Erythroblast (primary cell): ENCODE measurements at regions not wholly inside any gene's neighbourhood (a gene's known extent, or its start where the extent isn't known, plus 50 kb on each side); places are given as distances from the start of the nearest gene placed in this dataset.
A peak's percentile ranks its signal among the peaks of the same experiment; 100 is the strongest.
"Not testable (repeated sequence)": the region's sequence is repeated elsewhere in the genome, so short reads cannot be mapped to it uniquely, and the experiment has no call there.

Experiments used
- DNase-seq, 2 experiments: peaks; one replicate each; lab custom pipeline; 2025; lab: John Stamatoyannopoulos, UW

DNA sequence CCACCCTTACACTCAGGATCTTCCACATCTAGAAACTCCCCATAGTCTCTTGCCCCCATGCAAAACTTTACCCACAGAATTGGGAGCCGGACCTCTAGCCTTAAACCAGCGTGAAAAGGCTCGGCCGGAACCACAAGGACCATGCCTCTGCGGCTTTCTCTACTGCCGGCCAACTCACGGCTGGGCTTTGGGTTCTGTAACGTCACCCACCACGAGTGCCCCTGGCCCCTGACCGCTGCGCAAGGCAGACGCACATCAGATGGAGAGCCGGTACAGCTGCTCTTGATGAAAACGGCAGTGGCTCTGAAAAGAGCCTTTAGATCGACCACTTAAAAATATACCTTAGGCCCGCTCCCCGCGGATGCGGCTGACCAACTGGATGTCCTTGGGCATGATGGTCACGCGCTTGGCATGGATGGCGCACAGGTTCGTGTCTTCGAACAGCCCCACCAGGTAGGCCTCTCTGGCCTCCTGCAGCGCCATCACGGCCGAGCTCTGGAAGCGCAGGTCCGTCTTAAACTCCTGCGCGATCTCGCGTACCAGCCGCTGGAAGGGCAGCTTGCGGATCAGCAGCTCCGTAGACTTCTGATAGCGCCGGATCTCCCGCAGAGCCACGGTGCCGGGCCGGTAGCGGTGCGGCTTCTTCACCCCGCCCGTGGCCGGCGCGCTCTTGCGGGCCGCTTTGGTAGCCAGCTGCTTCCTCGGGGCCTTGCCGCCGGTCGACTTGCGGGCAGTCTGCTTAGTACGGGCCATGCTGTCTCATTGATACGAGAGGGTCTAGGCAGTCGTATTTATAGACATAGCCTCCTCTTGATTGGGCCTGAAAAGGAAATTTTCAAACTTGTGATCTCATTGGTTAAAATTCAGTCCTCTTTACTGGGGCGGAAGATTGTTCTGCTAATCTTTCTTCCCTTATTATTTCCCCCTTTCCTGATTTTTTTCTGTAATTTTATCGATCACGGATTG is 66.3 kb downstream of the FAM72C start:
- not testable (repeated sequence) for DNase-seq

GRCh38 chr1:143904622-143904979 is 67.2 kb downstream of the FAM72C start:
- not testable (repeated sequence) for DNase-seq

- not testable (repeated sequence) for DNase-seq
Observed at GRCh38 chr1:143903899-143904621, 67.7 kb downstream of the FAM72C start.

DNA sequence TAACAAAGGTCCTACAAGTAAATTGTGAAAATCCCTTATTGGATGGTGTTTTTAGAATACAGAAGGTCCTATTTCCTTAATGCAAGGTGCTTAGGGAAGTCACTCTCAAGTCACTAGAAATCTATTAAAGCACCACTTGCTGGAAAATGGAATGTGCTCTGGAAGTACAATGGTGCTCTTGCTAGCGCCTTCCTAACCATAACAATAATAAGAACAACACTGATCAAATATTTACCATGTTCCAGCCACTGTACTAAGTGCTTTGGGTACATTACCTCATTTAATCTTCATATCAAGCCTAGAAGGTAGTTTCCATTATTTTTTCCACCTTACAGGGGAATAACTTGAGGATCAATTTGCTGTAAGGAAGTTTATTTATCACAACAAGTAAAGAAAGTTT is 75.4 kb downstream of the FAM72C start:
- DNase-seq: not testable (repeated sequence)

GRCh38 chr1:143884932-143885574 is 86.7 kb downstream of the FAM72C start:
- peak; percentile 54 to 70 for DNase-seq

DNA sequence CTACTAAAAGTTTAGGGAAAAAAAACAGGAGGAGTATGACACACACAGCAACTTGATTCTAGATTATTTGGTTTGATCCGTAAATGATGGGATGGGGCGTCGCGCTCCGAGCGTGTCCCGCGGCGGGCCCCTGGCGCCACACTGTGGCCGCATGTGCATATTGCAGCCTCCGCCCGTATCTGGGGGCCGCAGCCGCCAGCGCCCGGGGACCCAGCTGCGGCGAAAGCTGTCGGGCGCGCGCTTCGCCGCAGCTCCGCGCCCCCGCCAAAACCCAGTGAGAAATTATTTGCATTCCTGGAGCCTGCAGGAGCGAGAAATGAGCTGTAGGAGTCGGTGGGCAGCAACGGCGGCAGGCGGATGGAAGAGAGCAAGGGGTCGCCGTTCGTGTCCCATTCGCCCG is 87.3 kb downstream of the FAM72C start:
- DNase-seq: not testable (repeated sequence)

- not testable (repeated sequence) for DNase-seq
Observed at GRCh38 chr1:143879757-143880536, 91.8 kb downstream of the FAM72C start.

GRCh38 chr1:143875947-143876346 is 95.8 kb downstream of the FAM72C start:
- not testable (repeated sequence) for DNase-seq

- DNase-seq: not testable (repeated sequence)
Observed at GRCh38 chr1:143874625-143875024, 97.2 kb downstream of the FAM72C start.

DNA sequence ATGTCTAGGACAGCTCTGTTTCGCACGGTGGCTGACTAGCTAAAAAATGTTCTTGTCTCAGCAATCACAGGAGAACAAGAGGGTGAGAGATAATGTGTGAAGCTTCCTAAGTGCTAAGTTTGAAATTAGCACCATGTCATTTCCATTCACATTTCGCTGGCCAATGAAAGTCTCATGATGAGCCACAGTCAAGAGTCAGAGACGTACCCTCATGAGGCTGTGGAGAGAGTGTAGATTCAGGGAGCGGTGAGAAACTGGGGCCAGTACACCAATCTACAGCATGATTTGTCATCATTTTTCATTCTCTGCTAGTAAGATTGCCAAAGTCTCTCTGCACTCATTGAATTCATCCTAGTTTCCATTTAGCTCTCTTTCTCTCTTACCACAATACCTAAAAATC is 98.1 kb downstream of the FAM72C start:
- not testable (repeated sequence) for DNase-seq

- not testable (repeated sequence) for DNase-seq
Observed at GRCh38 chr1:143870388-143870787, 101.4 kb downstream of the FAM72C start.

- DNase-seq: peak in 1 of 2 experiments; percentile 10
Observed at GRCh38 chr1:143867590-143868220, 104.1 kb downstream of the FAM72C start.

GRCh38 chr1:143863901-143864520 is 107.8 kb downstream of the FAM72C start:
- DNase-seq: not testable (repeated sequence)

- not testable (repeated sequence) for DNase-seq
Observed at GRCh38 chr1:143862722-143863121, 109.1 kb downstream of the FAM72C start.

- DNase-seq: not testable (repeated sequence)
Observed at GRCh38 chr1:143861306-143861705, 110.5 kb downstream of the FAM72C start.

GRCh38 chr1:143855867-143856266 is 115.9 kb downstream of the FAM72C start:
- not testable (repeated sequence) for DNase-seq

GRCh38 chr1:143854069-143854468 is 117.7 kb downstream of the FAM72C start:
- DNase-seq: not testable (repeated sequence)

GRCh38 chr1:143850637-143851036 is 121.1 kb downstream of the FAM72C start:
- not testable (repeated sequence) for DNase-seq

- DNase-seq: not testable (repeated sequence)
Observed at GRCh38 chr1:143848859-143849258, 122.9 kb downstream of the FAM72C start.

GRCh38 chr1:143845193-143845592 is 126.6 kb downstream of the FAM72C start:
- DNase-seq: not testable (repeated sequence)
